Fibroblast of mammary gland (primary cell): ENCODE measurements at regions not wholly inside any gene's neighbourhood (a gene's known extent, or its start where the extent isn't known, plus 50 kb on each side); places are given as distances from the start of the nearest gene placed in this dataset.

Source experiments
- DNase-seq: peaks from one replicate; pipeline ENCODE4 v3.0.0-alpha.2; 2010; ENCODE audit warnings: low read depth
- H3K4me3 ChIP-seq: 2 replicates; pipeline ENCODE4 v1.5.1; 2011; ENCODE audit warnings: low read depth, mild to moderate bottlenecking, low read length, moderate library complexity; ENCODE audit not compliant: control insufficient read depth
- CTCF ChIP-seq: conservative IDR thresholded peaks from 2 replicates; pipeline ENCODE4 v1.5.1; 2011; ENCODE audit warnings: low read depth, low read length, inconsistent platforms; ENCODE audit not compliant: control insufficient read depth, insufficient read depth

GRCh38 chr4:166309286-166309685 is 436.2 kb downstream of the TLL1 start:
- TF ChIP-seq CTCF: no peak
- no peak overlapping the region for H3K4me3 ChIP-seq

GRCh38 chr4:166311169-166311568 is 438.1 kb downstream of the TLL1 start:
- no peak for TF ChIP-seq CTCF
- no peak overlapping the region for H3K4me3 ChIP-seq
- DNase-seq: no peak

More at GRCh38 chr4:166309286-166309685, 436.2 kb downstream of the TLL1 start:
- DNase-seq: no peak

GRCh38 chr4:166312166-166312565 is 439.1 kb downstream of the TLL1 start:
- DNase-seq: no peak
- TF ChIP-seq CTCF: no peak
- H3K4me3 ChIP-seq: no peak overlapping the region

- no peak for DNase-seq
- TF ChIP-seq CTCF: no peak
- H3K4me3 ChIP-seq: no peak overlapping the region
These were observed 441.9 kb downstream of the TLL1 start for GRCh38 chr4:166314902-166315301.

- TF ChIP-seq CTCF: no peak
- H3K4me3 ChIP-seq: no peak overlapping the region
- DNase-seq: no peak
These were observed 442.9 kb downstream of the TLL1 start for GRCh38 chr4:166315721-166316467.

GRCh38 chr4:166318810-166319525 is 445.9 kb downstream of the TLL1 start:
- H3K4me3 ChIP-seq: no peak overlapping the region
- peak; percentile 84 for DNase-seq
- no peak for TF ChIP-seq CTCF

GRCh38 chr4:166323250-166323649 is 450.2 kb downstream of the TLL1 start:
- no peak for TF ChIP-seq CTCF
- no peak overlapping the region for H3K4me3 ChIP-seq
- DNase-seq: no peak
